Calu3 (cell line): ENCODE measurements at regions not wholly inside any gene's neighbourhood (a gene's known extent, or its start where the extent isn't known, plus 50 kb on each side); places are given as distances from the start of the nearest gene placed in this dataset.

Experiments
- BruUV-seq: library from RNA; stranded (reverse); fragments of 400-500 nt; replicated peaks from 2 replicates; lab custom pipeline; 2021; lab: Mats Ljungman, UMichigan
- CTCF ChIA-PET: fragments of 300-600 bp; sonication (Branson Sonifier 250); formaldehyde crosslinking; loops from one replicate; lab custom pipeline; 2022; ENCODE audit warnings: antibody characterized with exemption; lab: Charles Lee
- DNase-seq: peaks from one replicate; pipeline ENCODE4 v3.0.0; 2022
- H3K27ac Mint-ChIP-seq: one replicate; pipeline ENCODE4 v1.8.0; 2022; ENCODE audit warnings: mixed read lengths; ENCODE audit not compliant: unreplicated experiment
- H3K27me3 Mint-ChIP-seq: one replicate; pipeline ENCODE4 v1.8.0; 2022; ENCODE audit warnings: mixed read lengths; ENCODE audit not compliant: unreplicated experiment
- H3K36me3 Mint-ChIP-seq: one replicate; pipeline ENCODE4 v1.8.0; 2022; ENCODE audit warnings: mild to moderate bottlenecking, moderate library complexity, mixed read lengths; ENCODE audit not compliant: insufficient read depth, unreplicated experiment
- H3K4me1 Mint-ChIP-seq: one replicate; pipeline ENCODE4 v1.8.0; 2022; ENCODE audit warnings: mild to moderate bottlenecking, low read depth, mixed read lengths; ENCODE audit not compliant: unreplicated experiment
- H3K4me3 Mint-ChIP-seq: one replicate; pipeline ENCODE4 v1.8.0; 2022; ENCODE audit warnings: mild to moderate bottlenecking, low read depth, moderate library complexity, mixed read lengths; ENCODE audit not compliant: unreplicated experiment
- H3K9me3 Mint-ChIP-seq: one replicate; pipeline ENCODE4 v1.8.0; 2022; ENCODE audit warnings: low read depth, mixed read lengths; ENCODE audit not compliant: unreplicated experiment
- CTCF ChIP-seq: fragments of 200-600 bp; IDR thresholded peaks from one replicate; pipeline ENCODE4 v1.8.0; 2022; ENCODE audit warnings: antibody characterized with exemption; ENCODE audit not compliant: unreplicated experiment
- intact Hi-C: fragments of 100-400 bp; cut with micrococcal nuclease; formaldehyde crosslinking; loops from one replicate; pipeline ENCODE4 v1.10.0; 2022; ENCODE audit not compliant: unreplicated experiment

DNA sequence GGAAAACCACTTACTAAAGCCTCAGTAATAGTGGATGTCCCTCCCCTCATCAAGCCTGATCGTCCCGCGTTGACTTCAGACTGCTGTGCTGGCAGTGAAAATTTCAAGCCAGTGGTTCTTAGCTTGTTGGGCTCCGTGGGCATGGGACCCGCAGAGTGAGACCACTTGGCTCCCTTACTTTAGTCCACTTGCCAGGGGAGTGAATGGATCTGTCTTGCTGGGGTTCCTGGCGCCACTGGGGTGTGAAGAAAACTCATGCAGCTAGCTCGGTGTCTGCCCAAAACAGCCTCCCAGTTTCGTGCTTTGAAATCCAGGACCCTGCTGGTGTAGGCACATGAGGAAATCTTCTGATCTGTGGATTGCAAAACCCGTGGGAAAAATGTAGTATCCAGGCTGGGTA lies 480.0 kb upstream of the IZUMO3 start:
- no peak overlapping the region for H3K4me3 Mint-ChIP-seq
- no peaks in the 10 kb centered on the region for H3K36me3 Mint-ChIP-seq
- H3K27ac Mint-ChIP-seq: no peak overlapping the region
- BruUV-seq: no TSS peak
- CTCF ChIA-PET: no interaction called here
- DNase-seq: no peak
- TF ChIP-seq CTCF: no peak
- intact Hi-C loops: no loop called here
- H3K27me3 Mint-ChIP-seq: no peaks in the 10 kb centered on the region
- no peaks in the 10 kb centered on the region for H3K4me1 Mint-ChIP-seq
- H3K9me3 Mint-ChIP-seq: peaks cover 9% of the 10 kb centered on the region

DNA sequence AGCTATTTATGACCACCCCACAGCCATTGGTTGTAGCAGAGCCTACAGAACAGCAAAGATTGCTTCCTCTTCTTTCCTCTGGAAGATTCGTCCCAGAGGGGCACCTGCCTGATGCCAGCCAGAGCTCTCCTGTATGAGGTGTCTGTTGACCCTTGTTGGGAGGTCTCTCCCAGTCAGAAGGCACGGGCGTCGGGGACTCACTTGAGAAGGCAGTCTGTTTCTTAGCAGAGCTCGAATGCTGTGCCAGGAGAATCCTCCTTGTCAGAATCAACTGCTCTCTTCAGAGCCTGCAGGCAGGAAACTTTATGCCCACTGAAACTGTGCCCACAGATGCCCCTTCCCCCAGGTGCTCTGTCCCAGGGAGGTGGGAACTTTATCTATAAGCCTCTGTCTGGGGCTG lies 479.5 kb upstream of the IZUMO3 start:
- Mint-ChIP-seq H3K4me1 (no peaks in the 10 kb centered on the region), H3K27ac (no peak overlapping the region), H3K36me3 (no peaks in the 10 kb centered on the region), H3K9me3 (peaks cover 9% of the 10 kb centered on the region), H3K4me3 (no peak overlapping the region), H3K27me3 (no peaks in the 10 kb centered on the region)
- intact Hi-C loops: no loop called here
- CTCF ChIA-PET: no interaction called here
- TF ChIP-seq CTCF: no peak
- no TSS peak for BruUV-seq
- DNase-seq: no peak

DNA sequence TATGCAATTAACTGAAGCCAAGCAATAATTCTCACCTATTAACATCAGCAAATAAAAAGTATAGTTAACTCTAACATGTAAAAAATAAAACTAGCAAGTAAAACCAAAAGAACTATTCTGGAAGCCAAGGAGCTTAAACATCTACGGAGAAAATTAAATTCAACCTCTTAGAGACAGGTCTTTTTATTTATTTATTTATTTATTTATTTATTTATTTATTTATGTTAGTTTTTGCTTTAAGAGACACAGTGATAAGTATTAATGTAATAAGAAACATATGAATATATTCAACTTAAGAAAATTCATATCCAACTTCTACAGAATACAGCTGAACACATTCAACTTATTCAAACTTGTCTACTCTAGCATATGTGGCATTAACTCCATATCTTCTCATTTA lies 472.1 kb upstream of the IZUMO3 start:
- DNase-seq: no peak
- intact Hi-C loops: no loop called here
- no peak overlapping the region for H3K4me3 Mint-ChIP-seq
- CTCF ChIA-PET: no interaction called here
- H3K36me3 Mint-ChIP-seq: no peaks in the 10 kb centered on the region
- TF ChIP-seq CTCF: no peak
- BruUV-seq: no TSS peak
- H3K27ac Mint-ChIP-seq: no peak overlapping the region
- H3K4me1 Mint-ChIP-seq: no peaks in the 10 kb centered on the region
- no peaks in the 10 kb centered on the region for H3K27me3 Mint-ChIP-seq
- H3K9me3 Mint-ChIP-seq: peaks cover 9% of the 10 kb centered on the region

GRCh38 chr9:25010027-25010662 lies 464.4 kb upstream of the IZUMO3 start:
- Mint-ChIP-seq H3K27me3 (no peaks in the 10 kb centered on the region), H3K4me3 (no peak overlapping the region), H3K27ac (no peak overlapping the region), H3K4me1 (no peaks in the 10 kb centered on the region), H3K36me3 (no peaks in the 10 kb centered on the region), H3K9me3 (peaks cover 3% of the 10 kb centered on the region)
- CTCF ChIA-PET: no interaction called here
- no peak for TF ChIP-seq CTCF
- BruUV-seq: no TSS peak
- no peak for DNase-seq
- intact Hi-C loops: no loop called here
